Caco-2 (cell line): ENCODE measurements at regions not wholly inside any gene's neighbourhood (a gene's known extent, or its start where the extent isn't known, plus 50 kb on each side); places are given as distances from the start of the nearest gene placed in this dataset.

ENCODE experiments used
- BruUV-seq: library from RNA; stranded (reverse); fragments of 400-500 nt; replicated peaks from 2 replicates; lab custom pipeline; 2021; lab: Mats Ljungman, UMichigan
- CTCF ChIA-PET: fragments of 300-600 bp; sonication (Branson Sonifier 250); formaldehyde crosslinking; loops from one replicate; lab custom pipeline; 2022; ENCODE audit warnings: antibody characterized with exemption; lab: Charles Lee
- POLR2A ChIA-PET: fragments of 300-600 bp; sonication (Branson Sonifier 250); formaldehyde crosslinking; loops from one replicate; lab custom pipeline; 2022; ENCODE audit warnings: antibody characterized with exemption; lab: Charles Lee
- DNase-seq, 2 experiments: peaks; one replicate each; pipeline versions ENCODE4 v3.0.0 to v3.0.0-alpha.2; 2020 to 2022
- H3K27me3 ChIP-seq: replicated peaks from 2 replicates; pipeline ENCODE4 v1.6.0; 2011; ENCODE audit warnings: low read length; ENCODE audit not compliant: control insufficient read depth, insufficient read depth
- H3K36me3 ChIP-seq: 2 replicates; pipeline ENCODE4 v1.5.1; 2011; ENCODE audit warnings: low read length; ENCODE audit not compliant: control insufficient read depth, insufficient read depth
- H3K4me1 ChIP-seq: fragments of 250-450 bp; sonication (Bioruptor Pico); 2 replicates; pipeline ENCODE4 v1.5.1; 2020; ENCODE audit warnings: mild to moderate bottlenecking
- H3K4me3 ChIP-seq: 2 replicates; pipeline ENCODE4 v1.5.1; 2011; ENCODE audit warnings: low read depth, mild to moderate bottlenecking, control low read depth, low read length
- H3K9me3 ChIP-seq: fragments of 250-450 bp; sonication (Bioruptor Pico); 2 replicates; pipeline ENCODE4 v1.5.1; 2020; ENCODE audit warnings: mild to moderate bottlenecking, moderate library complexity
- H3K27ac Mint-ChIP-seq: one replicate; pipeline ENCODE4 v1.8.0; 2022; ENCODE audit warnings: mixed read lengths; ENCODE audit not compliant: unreplicated experiment
- H3K27me3 Mint-ChIP-seq: one replicate; pipeline ENCODE4 v1.8.0; 2022; ENCODE audit warnings: mixed read lengths; ENCODE audit not compliant: insufficient read depth, unreplicated experiment
- H3K36me3 Mint-ChIP-seq: one replicate; pipeline ENCODE4 v1.8.0; 2022; ENCODE audit warnings: mild to moderate bottlenecking, mixed read lengths; ENCODE audit not compliant: insufficient read depth, unreplicated experiment
- H3K4me1 Mint-ChIP-seq: one replicate; pipeline ENCODE4 v1.8.0; 2022; ENCODE audit warnings: low read depth, mixed read lengths; ENCODE audit not compliant: unreplicated experiment
- H3K4me3 Mint-ChIP-seq: one replicate; pipeline ENCODE4 v1.8.0; 2022; ENCODE audit warnings: mild to moderate bottlenecking, moderate library complexity, mixed read lengths; ENCODE audit not compliant: unreplicated experiment
- H3K9me3 Mint-ChIP-seq: one replicate; pipeline ENCODE4 v1.8.0; 2022; ENCODE audit warnings: mixed read lengths; ENCODE audit not compliant: unreplicated experiment
- CTCF ChIP-seq, 2 experiments: fragments of 200-600 bp in 1 of 2; IDR thresholded peaks; 1 replicate in 1 of 2; 2 replicates in 1 of 2; pipeline versions ENCODE4 v1.5.1 to v1.8.0; 2011 to 2022; ENCODE audit warnings: antibody characterized with exemption in 1 of 2, control low read depth in 1 of 2, inconsistent platforms in 1 of 2, low read depth in 1 of 2, low read length in 1 of 2, mild to moderate bottlenecking in 1 of 2, moderate library complexity in 1 of 2; ENCODE audit not compliant: insufficient read depth in 1 of 2, severe bottlenecking in 1 of 2, unreplicated experiment in 1 of 2
- intact Hi-C: fragments of 100-400 bp; cut with micrococcal nuclease; formaldehyde crosslinking; loops from one replicate; pipeline ENCODE4 v1.10.0; 2022; ENCODE audit not compliant: unreplicated experiment

- no peaks in the 10 kb centered on the region for H3K36me3 Mint-ChIP-seq
- no TSS peak for BruUV-seq
- Histone ChIP-seq H3K27me3 (no peaks in the 10 kb centered on the region), H3K9me3 (0 out of 2 replicates have a peak, but pooled peaks cover 3% of the 10 kb centered on the region), H3K36me3 (no peaks in the 10 kb centered on the region), H3K4me1 (no peaks in the 10 kb centered on the region), H3K4me3 (no peak overlapping the region)
- H3K27ac Mint-ChIP-seq = no peak overlapping the region
- POLR2A ChIA-PET = no interaction called here
- H3K4me1 Mint-ChIP-seq = no peaks in the 10 kb centered on the region
- H3K9me3 Mint-ChIP-seq = peaks cover 22% of the 10 kb centered on the region
- DNase-seq = no peak
- intact Hi-C loops = no loop called here
- H3K27me3 Mint-ChIP-seq = peaks cover 13% of the 10 kb centered on the region
- CTCF ChIA-PET = no interaction called here
- no peak for TF ChIP-seq CTCF (IDR thresholded peaks at IDR 0.05; ENCODE audit: insufficient read depth in 1 of 2, low read depth in 1 of 2, low read length in 1 of 2, severe bottlenecking in 1 of 2, unreplicated experiment in 1 of 2)
- H3K4me3 Mint-ChIP-seq = no peak overlapping the region
These were observed 146.9 kb downstream of the TENT4A start for GRCh38 chr5:6859951-6860638.

- no peaks in the 10 kb centered on the region for H3K36me3 Mint-ChIP-seq
- H3K4me1 Mint-ChIP-seq = no peaks in the 10 kb centered on the region
- 0 out of 2 replicates have a peak, but pooled peaks cover 3% of the 10 kb centered on the region for H3K9me3 ChIP-seq
- H3K4me3 ChIP-seq = no peak overlapping the region
- intact Hi-C loops = no loop called here
- no peak overlapping the region for H3K27ac Mint-ChIP-seq
- H3K27me3 ChIP-seq = no peaks in the 10 kb centered on the region; the same call in 1 of the 2 replicates
- no peaks in the 10 kb centered on the region for H3K4me1 ChIP-seq
- no peak for TF ChIP-seq CTCF (IDR thresholded peaks at IDR 0.05; ENCODE audit: insufficient read depth in 1 of 2, low read depth in 1 of 2, low read length in 1 of 2, severe bottlenecking in 1 of 2, unreplicated experiment in 1 of 2)
- H3K36me3 ChIP-seq = no peaks in the 10 kb centered on the region
- ChIA-PET POLR2A (no interaction called here), CTCF (no interaction called here)
- peaks cover 22% of the 10 kb centered on the region for H3K9me3 Mint-ChIP-seq
- DNase-seq = no peak
- H3K27me3 Mint-ChIP-seq = peaks cover 13% of the 10 kb centered on the region
- no peak overlapping the region for H3K4me3 Mint-ChIP-seq
- no TSS peak for BruUV-seq
These were observed 147.8 kb downstream of the TENT4A start for GRCh38 chr5:6861036-6861435.

- BruUV-seq = no TSS peak
- no peak for DNase-seq
- no peak overlapping the region for H3K27ac Mint-ChIP-seq
- peaks cover 22% of the 10 kb centered on the region for H3K9me3 Mint-ChIP-seq
- Histone ChIP-seq H3K36me3 (no peaks in the 10 kb centered on the region), H3K27me3 (no peaks in the 10 kb centered on the region; the same call in 1 of the 2 replicates), H3K9me3 (0 out of 2 replicates have a peak, but pooled peaks cover 3% of the 10 kb centered on the region), H3K4me3 (no peak overlapping the region), H3K4me1 (no peaks in the 10 kb centered on the region)
- H3K27me3 Mint-ChIP-seq = peaks cover 13% of the 10 kb centered on the region
- H3K36me3 Mint-ChIP-seq = no peaks in the 10 kb centered on the region
- POLR2A ChIA-PET = no interaction called here
- no peak overlapping the region for H3K4me3 Mint-ChIP-seq
- TF ChIP-seq CTCF (IDR thresholded peaks at IDR 0.05; ENCODE audit: insufficient read depth in 1 of 2, low read depth in 1 of 2, low read length in 1 of 2, severe bottlenecking in 1 of 2, unreplicated experiment in 1 of 2) = no peak
- no peaks in the 10 kb centered on the region for H3K4me1 Mint-ChIP-seq
- intact Hi-C loops = no loop called here
- CTCF ChIA-PET = no interaction called here
These were observed 148.4 kb downstream of the TENT4A start for GRCh38 chr5:6861667-6862066.
